ENCODE measurements at regions not wholly inside any gene's neighbourhood (a gene's known extent, or its start where the extent isn't known, plus 50 kb on each side); places are given as distances from the start of the nearest gene placed in this dataset.
A peak's percentile ranks its signal among the peaks of the same experiment; 100 is the strongest.

DNA sequence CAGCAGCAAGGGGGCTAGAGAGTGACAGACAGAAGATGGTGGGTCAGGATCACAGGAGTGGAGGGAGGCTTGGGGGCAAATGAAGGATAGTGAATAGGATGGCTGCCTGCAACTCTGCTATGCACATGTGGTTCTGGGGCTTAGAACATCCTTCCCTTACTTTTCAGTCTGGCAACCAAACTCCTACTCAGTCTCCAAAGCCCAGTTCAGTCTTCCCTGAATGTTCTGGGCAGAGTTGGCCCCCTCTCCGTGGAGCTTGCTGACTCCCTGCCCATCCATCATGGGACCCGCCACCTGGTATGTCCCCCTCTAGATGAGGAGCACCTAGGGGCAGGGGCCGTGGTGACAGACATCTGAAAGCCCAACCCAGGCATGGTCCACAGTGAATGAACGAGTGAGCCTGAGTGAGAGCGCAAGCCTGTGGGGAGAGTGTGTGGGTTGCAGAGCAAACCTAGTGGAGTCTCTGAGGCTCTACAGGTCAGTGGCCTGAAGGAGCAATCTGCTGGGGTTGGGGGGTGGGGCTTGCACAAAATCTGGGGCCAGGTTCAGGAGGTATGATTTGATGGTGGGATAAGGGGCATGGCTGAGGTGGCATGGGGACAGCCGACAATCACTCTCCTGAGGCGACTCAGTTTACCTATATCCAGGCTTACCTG, 180.6 kb downstream of the FGF18 start:
- DNase-seq (ENCODE audit: low spot score) (no peak), ATAC-seq (ENCODE audit: low FRiP score) (no peak)
- TF ChIP-seq, protein P1, sequence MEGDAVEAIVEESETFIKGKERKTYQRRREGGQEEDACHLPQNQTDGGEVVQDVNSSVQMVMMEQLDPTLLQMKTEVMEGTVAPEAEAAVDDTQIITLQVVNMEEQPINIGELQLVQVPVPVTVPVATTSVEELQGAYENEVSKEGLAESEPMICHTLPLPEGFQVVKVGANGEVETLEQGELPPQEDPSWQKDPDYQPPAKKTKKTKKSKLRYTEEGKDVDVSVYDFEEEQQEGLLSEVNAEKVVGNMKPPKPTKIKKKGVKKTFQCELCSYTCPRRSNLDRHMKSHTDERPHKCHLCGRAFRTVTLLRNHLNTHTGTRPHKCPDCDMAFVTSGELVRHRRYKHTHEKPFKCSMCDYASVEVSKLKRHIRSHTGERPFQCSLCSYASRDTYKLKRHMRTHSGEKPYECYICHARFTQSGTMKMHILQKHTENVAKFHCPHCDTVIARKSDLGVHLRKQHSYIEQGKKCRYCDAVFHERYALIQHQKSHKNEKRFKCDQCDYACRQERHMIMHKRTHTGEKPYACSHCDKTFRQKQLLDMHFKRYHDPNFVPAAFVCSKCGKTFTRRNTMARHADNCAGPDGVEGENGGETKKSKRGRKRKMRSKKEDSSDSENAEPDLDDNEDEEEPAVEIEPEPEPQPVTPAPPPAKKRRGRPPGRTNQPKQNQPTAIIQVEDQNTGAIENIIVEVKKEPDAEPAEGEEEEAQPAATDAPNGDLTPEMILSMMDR (IDR thresholded peaks at IDR 0.05): no peak

DNA sequence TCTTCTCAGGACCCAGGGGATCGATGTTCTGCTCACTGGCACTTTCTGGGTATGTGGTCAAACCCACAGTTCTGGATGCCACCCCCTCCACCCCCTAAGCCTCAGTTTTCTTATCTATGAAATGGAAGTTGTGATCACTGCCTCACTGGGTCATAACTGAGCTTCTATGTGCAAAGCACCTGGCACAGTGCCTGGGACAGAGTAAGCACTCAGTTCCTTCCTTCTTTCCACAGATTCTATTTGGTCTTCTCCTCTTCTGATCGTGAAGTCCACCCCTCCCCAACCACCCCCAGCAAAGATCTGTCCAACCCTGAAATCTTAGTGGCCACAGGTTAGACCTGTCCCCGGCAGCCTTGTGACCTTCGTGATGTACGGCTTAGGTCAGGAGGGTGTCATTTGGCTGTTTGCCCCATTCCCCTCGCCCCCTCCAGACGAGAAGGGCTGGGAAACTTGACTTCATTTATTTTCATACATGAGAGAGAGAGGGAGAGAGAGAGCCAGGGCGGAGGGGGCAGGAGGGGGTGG, 181.4 kb downstream of the FGF18 start:
- ATAC-seq (ENCODE audit: low FRiP score) (no peak), DNase-seq (ENCODE audit: low spot score) (no peak)
- TF ChIP-seq, protein P1 (IDR thresholded peaks at IDR 0.05): no peak

DNA sequence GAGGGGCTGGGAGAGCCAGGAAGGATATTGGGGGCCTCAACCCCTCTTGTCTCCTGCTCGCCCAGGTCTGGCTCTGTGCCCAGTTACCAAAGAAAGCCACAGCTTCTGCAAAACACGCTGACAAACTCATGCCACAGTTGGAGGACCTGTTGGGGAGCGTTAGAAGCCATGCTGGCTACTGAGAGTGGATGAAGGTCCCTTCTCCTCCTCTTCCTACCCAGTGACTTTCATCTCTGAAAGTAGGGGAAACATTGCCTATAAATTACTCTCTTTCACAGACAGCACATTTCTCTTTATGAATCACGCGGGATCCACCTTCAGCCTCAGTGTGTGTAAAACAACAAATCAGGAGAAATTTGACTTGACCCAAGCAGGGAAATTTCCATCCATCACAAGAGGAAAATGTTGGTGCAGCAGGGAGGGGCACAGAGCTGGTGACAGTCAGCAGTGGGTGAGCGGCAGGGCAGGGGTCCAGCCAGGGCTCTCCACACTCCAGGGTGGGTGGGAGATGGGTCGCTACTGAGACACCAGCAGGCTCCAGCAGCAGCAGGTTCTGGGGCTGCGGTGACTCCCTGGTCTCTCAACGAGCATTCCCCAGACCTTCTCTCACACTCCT, 181.9 kb downstream of the FGF18 start:
- DNase-seq (ENCODE audit: low spot score) (no peak), ATAC-seq (ENCODE audit: low FRiP score) (peak; percentile 61)
- TF ChIP-seq, protein P1 (IDR thresholded peaks at IDR 0.05): no peak

DNA sequence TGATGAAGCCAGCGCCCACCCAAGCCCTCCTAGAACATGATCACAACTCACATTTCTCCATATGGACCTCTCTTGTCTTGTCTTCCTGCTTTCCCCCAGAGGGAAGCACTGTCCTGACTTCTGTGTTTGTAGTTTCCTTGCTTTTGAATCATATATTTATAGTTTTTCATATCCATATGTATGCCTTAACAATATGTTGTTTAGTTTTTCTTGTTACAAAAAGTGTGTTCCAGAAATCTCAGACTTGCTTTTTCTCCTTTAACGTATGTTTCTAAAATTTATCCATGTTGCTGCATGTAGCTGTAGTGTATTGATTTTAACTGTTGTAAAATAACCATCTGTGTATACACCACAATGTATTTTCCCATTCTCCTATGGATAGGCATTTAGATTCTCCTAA, 182.0 kb upstream of the SMIM23 start:
- TF ChIP-seq, protein P1 (IDR thresholded peaks at IDR 0.05): no peak
- no peak for DNase-seq (ENCODE audit: low spot score)
- no peak for ATAC-seq (ENCODE audit: low FRiP score)

DNA sequence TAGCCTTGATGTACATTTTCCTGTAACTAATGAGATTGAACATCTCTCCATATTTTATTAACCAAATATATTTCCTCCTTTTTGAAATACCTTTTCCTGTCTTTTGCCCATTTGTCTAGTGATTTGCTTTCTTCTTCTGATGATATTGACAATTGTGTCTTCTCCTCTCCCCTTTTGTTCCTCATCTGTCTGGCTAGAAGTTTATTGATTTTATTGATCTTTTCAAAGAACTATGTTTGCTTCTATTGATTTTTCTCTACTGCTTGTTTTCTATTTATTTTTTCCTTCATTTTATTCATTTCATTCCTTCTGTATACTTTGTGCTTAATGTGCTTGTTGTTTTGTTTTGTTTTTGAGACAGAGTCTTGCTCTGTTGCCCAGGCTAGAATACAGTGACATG, 181.4 kb upstream of the SMIM23 start:
- no peak for DNase-seq (ENCODE audit: low spot score)
- TF ChIP-seq, protein P1 (IDR thresholded peaks at IDR 0.05): no peak
- ATAC-seq (ENCODE audit: low FRiP score): no peak

DNA sequence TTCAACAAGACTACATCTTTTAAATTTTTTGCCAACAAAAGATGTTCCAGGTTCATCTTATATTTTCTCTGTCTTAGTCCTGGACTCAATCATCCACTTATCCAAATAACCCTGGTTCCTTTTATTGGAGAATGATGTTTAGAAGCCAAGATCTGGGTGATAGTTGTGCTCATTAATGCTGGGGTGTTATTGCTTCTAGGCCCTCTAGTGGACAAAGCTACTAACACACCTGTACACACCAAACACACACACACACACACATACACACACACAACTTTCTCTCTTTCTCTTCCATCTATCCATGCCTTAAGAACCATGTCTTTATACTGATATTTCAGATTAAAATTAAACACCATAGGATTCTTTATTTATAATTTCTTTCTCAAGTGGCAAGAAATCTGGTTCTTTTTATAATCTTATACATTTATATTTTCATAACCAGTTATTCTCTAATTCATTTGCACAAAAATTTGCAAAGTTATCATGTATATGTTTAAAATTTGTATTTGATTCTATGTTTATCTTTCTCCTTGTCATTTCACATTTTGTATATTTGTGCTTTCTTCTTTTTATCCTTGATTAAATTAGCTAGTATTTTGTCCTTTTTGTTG, 179.1 kb upstream of the SMIM23 start:
- TF ChIP-seq, protein P1 (IDR thresholded peaks at IDR 0.05): no peak
- DNase-seq (ENCODE audit: low spot score) (no peak), ATAC-seq (ENCODE audit: low FRiP score) (no peak)
